VCaP (cell line): ENCODE measurements at regions not wholly inside any gene's neighbourhood (a gene's known extent, or its start where the extent isn't known, plus 50 kb on each side); places are given as distances from the start of the nearest gene placed in this dataset.

Experiments used
- H3K27ac ChIP-seq: fragments of 450-650 bp; 2 replicates; pipeline ENCODE4 v1.5.1; 2017
- CTCF ChIP-seq: fragments of 450-650 bp; conservative IDR thresholded peaks from 2 replicates; pipeline ENCODE4 v1.5.1; 2017; ENCODE audit warnings: mild to moderate bottlenecking, moderate library complexity

GRCh38 chr12:46509135-46509534 lies 136.6 kb upstream of the SLC38A2 start:
- H3K27ac ChIP-seq: peak overlapping the region; percentile 23
- no peak for TF ChIP-seq CTCF

GRCh38 chr12:46508651-46509050 lies 136.1 kb upstream of the SLC38A2 start:
- TF ChIP-seq CTCF: no peak
- peak overlapping the region; percentile 23 for H3K27ac ChIP-seq

- no peak for TF ChIP-seq CTCF
- no peak overlapping the region for H3K27ac ChIP-seq
These were observed 135.2 kb upstream of the SLC38A2 start for GRCh38 chr12:46507766-46508165.

GRCh38 chr12:46506961-46507360 lies 134.4 kb upstream of the SLC38A2 start:
- no peak for TF ChIP-seq CTCF
- H3K27ac ChIP-seq: no peak overlapping the region

GRCh38 chr12:46506198-46506597 lies 133.6 kb upstream of the SLC38A2 start:
- no peak for TF ChIP-seq CTCF
- no peak overlapping the region for H3K27ac ChIP-seq

GRCh38 chr12:46504494-46504893 lies 131.9 kb upstream of the SLC38A2 start:
- H3K27ac ChIP-seq: no peak overlapping the region
- no peak for TF ChIP-seq CTCF

GRCh38 chr12:46503637-46504175 lies 131.1 kb upstream of the SLC38A2 start:
- no peak for TF ChIP-seq CTCF
- no peak overlapping the region for H3K27ac ChIP-seq
